HEK293 (cell line): ENCODE measurements at regions not wholly inside any gene's neighbourhood (a gene's known extent, or its start where the extent isn't known, plus 50 kb on each side); places are given as distances from the start of the nearest gene placed in this dataset.

ENCODE experiments used
- CTCF ChIA-PET: fragments of 350-600 bp; formaldehyde crosslinking; extraction: SDS; loops from one replicate; lab custom pipeline; 2021; ENCODE audit warnings: antibody characterized with exemption; lab: Yijun Ruan, JAX
- POLR2A ChIA-PET: fragments of 300-600 bp; formaldehyde crosslinking; extraction: SDS; loops from one replicate; lab custom pipeline; 2020; ENCODE audit warnings: antibody characterized with exemption, inconsistent platforms; lab: Yijun Ruan, JAX
- H3K27ac ChIP-seq: fragments of 200-500 bp; sonication (Bioruptor generic); 2 replicates; pipeline ENCODE4 v1.5.1; 2014; ENCODE audit warnings: low read depth, low read length, control low read depth, inconsistent platforms; ENCODE audit errors: extremely low read depth
- H3K36me3 ChIP-seq, 2 experiments: fragments of 200-500 bp in 1 of 2; sonication (Bioruptor generic) in 1 of 2; 1 replicate in 1 of 2; 2 replicates in 1 of 2; pipeline ENCODE4 v1.5.1; 2014 to 2017; ENCODE audit warnings: inconsistent platforms in 2 of 2, low read length in 2 of 2; ENCODE audit not compliant: control insufficient read depth in 2 of 2, insufficient read depth in 1 of 2
- H3K4me1 ChIP-seq: fragments of 200-500 bp; sonication (Bioruptor generic); 2 replicates; pipeline ENCODE4 v1.5.1; 2014; ENCODE audit warnings: mild to moderate bottlenecking, low read length, inconsistent platforms; ENCODE audit not compliant: control insufficient read depth, insufficient read depth
- H3K4me3 ChIP-seq: 2 replicates; pipeline ENCODE4 v1.5.1; 2011; ENCODE audit warnings: low read depth, mild to moderate bottlenecking, control low read depth, low read length, moderate library complexity
- H3K9me3 ChIP-seq: fragments of 200-500 bp; sonication (Bioruptor generic); 2 replicates; pipeline ENCODE4 v1.5.1; 2014; ENCODE audit warnings: low read depth, low read length, inconsistent platforms; ENCODE audit not compliant: control insufficient read depth, insufficient read depth
- ELK4 ChIP-seq: IDR thresholded peaks from 2 replicates; pipeline ENCODE4 v1.6.1; 2011; ENCODE audit warnings: mild to moderate bottlenecking, low read depth, low read length, borderline replicate concordance
- HIC1 ChIP-seq: fragments of 450-650 bp; formaldehyde crosslinking; IDR thresholded peaks from 2 replicates; pipeline ENCODE4 v1.5.1; 2016; ENCODE audit warnings: missing biosample characterization, missing genetic modification characterization
- HOXA7 ChIP-seq: sonication (generic); formaldehyde crosslinking; IDR thresholded peaks from 2 replicates; pipeline ENCODE4 v1.8.1; 2022; ENCODE audit warnings: missing genetic modification reagents, borderline replicate concordance
- SETDB1 ChIP-seq: IDR thresholded peaks from one replicate; pipeline ENCODE4 v1.6.1; 2017; ENCODE audit warnings: mild to moderate bottlenecking, low read length, moderate library complexity, mixed read lengths; ENCODE audit not compliant: insufficient read length
- TSHZ1 ChIP-seq: fragments of 450-650 bp; formaldehyde crosslinking; IDR thresholded peaks from 2 replicates; pipeline ENCODE4 v1.5.1; 2016; ENCODE audit warnings: missing biosample characterization, missing genetic modification characterization, borderline replicate concordance
- ZBTB21 ChIP-seq: fragments of 450-650 bp; formaldehyde crosslinking; IDR thresholded peaks from 2 replicates; pipeline ENCODE4 v1.5.1; 2017; ENCODE audit warnings: missing biosample characterization, missing genetic modification characterization
- ZBTB44 ChIP-seq: fragments of 450-650 bp; IDR thresholded peaks from 2 replicates; pipeline ENCODE4 v1.5.1; 2018; ENCODE audit warnings: missing biosample characterization, mild to moderate bottlenecking, missing genetic modification characterization
- ZBTB7A ChIP-seq: fragments of 450-650 bp; formaldehyde crosslinking; IDR thresholded peaks from 2 replicates; pipeline ENCODE4 v1.5.1; 2016; ENCODE audit warnings: low read depth, missing biosample characterization, missing genetic modification characterization
- ZEB2 ChIP-seq: fragments of 450-650 bp; formaldehyde crosslinking; IDR thresholded peaks from 2 replicates; pipeline ENCODE4 v1.5.1; 2016; ENCODE audit warnings: missing biosample characterization, missing genetic modification characterization
- ZNF10 ChIP-seq: fragments of 450-650 bp; formaldehyde crosslinking; IDR thresholded peaks from 2 replicates; pipeline ENCODE4 v1.5.1; 2017; ENCODE audit warnings: missing biosample characterization, missing genetic modification characterization
- ZNF174 ChIP-seq: fragments of 450-650 bp; formaldehyde crosslinking; IDR thresholded peaks from 2 replicates; pipeline ENCODE4 v1.5.0; 2017; ENCODE audit warnings: missing biosample characterization, mild to moderate bottlenecking, missing genetic modification characterization
- ZNF335 ChIP-seq: fragments of 450-650 bp; formaldehyde crosslinking; conservative IDR thresholded peaks from 2 replicates; pipeline ENCODE4 v1.5.1; 2016; ENCODE audit warnings: missing biosample characterization, missing genetic modification characterization
- ZNF341 ChIP-seq: fragments of 450-650 bp; formaldehyde crosslinking; IDR thresholded peaks from 2 replicates; pipeline ENCODE4; 2016; ENCODE audit warnings: low read depth, missing biosample characterization, missing genetic modification characterization
- ZNF600 ChIP-seq: fragments of 450-650 bp; formaldehyde crosslinking; IDR thresholded peaks from 2 replicates; pipeline ENCODE4 v1.5.1; 2016; ENCODE audit warnings: missing biosample characterization, missing genetic modification characterization
- ZNF664 ChIP-seq: fragments of 450-650 bp; formaldehyde crosslinking; IDR thresholded peaks from 2 replicates; pipeline ENCODE4 v1.5.1; 2016; ENCODE audit warnings: missing biosample characterization, missing genetic modification characterization
- ZNF776 ChIP-seq: fragments of 450-650 bp; formaldehyde crosslinking; IDR thresholded peaks from 2 replicates; pipeline ENCODE4 v1.5.0; 2017; ENCODE audit warnings: missing biosample characterization, missing genetic modification characterization, borderline replicate concordance
- ZSCAN23 ChIP-seq: fragments of 450-650 bp; formaldehyde crosslinking; IDR thresholded peaks from 2 replicates; pipeline ENCODE4 v1.5.1; 2016; ENCODE audit warnings: missing biosample characterization, missing genetic modification characterization
- TF ChIP-seq, protein P1 (sequence below): fragments of 450-650 bp; formaldehyde crosslinking; IDR thresholded peaks from 2 replicates; pipeline ENCODE4 v1.5.1; 2016; ENCODE audit warnings: missing biosample characterization, missing genetic modification characterization
- TF ChIP-seq, protein P2 (sequence below): fragments of 450-650 bp; formaldehyde crosslinking; IDR thresholded peaks from 2 replicates; pipeline ENCODE4 v1.5.1; 2016; ENCODE audit warnings: missing biosample characterization, missing genetic modification characterization
- TF ChIP-seq, protein P3 (sequence below): fragments of 450-650 bp; formaldehyde crosslinking; IDR thresholded peaks from 2 replicates; pipeline ENCODE4 v1.5.1; 2016; ENCODE audit warnings: missing biosample characterization, missing genetic modification characterization

DNA sequence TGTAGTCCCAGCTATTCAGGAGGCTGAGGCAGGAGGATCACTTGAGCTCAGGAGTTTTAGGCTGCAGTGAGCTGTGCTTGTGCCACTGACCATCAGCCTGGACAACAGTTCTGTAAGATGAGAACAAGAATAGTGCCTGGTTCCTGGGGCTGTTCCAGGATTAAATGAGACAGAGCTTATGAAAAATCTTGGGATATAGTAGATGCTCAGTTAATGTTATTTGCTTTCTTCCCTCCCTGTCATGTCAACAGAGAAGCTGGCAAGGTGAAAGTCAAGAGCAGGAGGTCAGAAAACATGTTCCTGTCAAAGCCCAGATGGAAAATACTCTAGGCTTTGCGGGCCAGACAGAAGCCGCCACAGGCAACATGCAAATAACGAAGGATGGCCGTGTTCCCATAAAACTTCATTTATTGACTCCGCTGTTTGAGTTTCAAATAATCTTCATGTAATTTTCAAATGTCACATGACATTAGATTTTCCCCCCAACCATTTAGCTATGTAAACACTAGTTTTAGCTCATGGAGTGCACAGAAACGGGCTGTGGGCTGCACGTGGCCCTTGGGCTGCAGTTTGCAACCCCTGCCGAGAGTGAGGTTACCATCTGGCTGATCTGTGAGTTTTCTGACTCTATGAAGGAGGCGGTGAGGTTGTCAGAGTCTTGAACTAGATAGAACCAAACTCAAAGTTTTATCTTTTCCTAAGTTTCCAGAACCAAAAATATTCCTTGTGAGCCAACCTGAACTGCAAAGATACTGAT, 63.4 kb upstream of the PMEPA1 start:
- TF ChIP-seq SETDB1 (peak; percentile 34), ZBTB44 (tag by site-specific recombination) (no peak), ELK4 (no peak), ZBTB7A (tag by site-specific recombination) (no peak), ZNF776 (tag by site-specific recombination) (no peak), ZNF664 (tag by site-specific recombination) (peak; percentile 91), ZNF341 (tag by site-specific recombination) (no peak), HIC1 (no peak)
- H3K9me3 ChIP-seq, result no peaks in the 10 kb centered on the region
- H3K4me3 ChIP-seq, result no peak overlapping the region
- POLR2A ChIA-PET, result interaction anchor here (1.2 to 1.6 kb wide), 3 partner anchors 25 to 75 kb away, joined by 4 to 11 read pairs (median 9); partner anchors contain the start of gene PMEPA1
- H3K4me1 ChIP-seq, result no peaks in the 10 kb centered on the region
- H3K27ac ChIP-seq, result no peak overlapping the region
- no peaks in the 10 kb centered on the region for H3K36me3 ChIP-seq
- CTCF ChIA-PET, result interaction anchor here (0.7 to 1.9 kb wide), 5 partner anchors 9 to 119 kb away, joined by 3 to 5 read pairs (median 3); no protein-coding TSS in a partner anchor

DNA sequence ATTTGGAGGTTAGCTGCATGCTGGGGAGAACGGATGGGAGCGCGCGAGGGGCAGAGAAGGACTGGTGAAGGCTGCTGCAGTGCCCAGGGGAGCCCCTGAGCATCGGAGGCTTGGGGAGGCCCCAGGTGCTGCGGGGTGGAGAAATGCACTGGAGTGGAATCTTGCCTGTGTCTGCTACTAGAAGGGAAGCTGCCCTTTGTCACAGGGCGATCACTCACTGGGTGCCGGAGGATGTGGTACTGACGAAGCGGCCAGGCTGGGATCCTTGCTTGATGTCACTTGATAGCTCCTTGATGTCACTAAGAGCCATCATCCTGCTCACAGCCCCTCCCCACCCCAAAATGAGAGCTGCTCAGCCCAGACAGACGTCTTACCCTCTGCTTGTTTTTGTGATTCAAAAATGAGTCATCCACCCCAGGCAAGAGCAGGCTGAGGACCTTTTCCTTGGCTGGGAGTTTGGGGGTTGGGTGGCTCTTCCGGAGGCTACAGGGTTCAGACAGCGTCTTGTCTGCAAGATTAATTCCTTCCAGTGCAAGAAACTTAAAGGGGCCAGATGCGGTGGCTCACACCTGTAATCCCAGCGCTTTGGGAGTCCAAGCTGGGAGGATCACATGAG, 62.6 kb upstream of the PMEPA1 start:
- POLR2A ChIA-PET, result interaction anchor here (1.2 to 1.6 kb wide), 3 partner anchors 24 to 74 kb away, joined by 4 to 11 read pairs (median 9); partner anchors contain the start of gene PMEPA1
- Histone ChIP-seq H3K9me3 (no peaks in the 10 kb centered on the region), H3K4me1 (no peaks in the 10 kb centered on the region), H3K27ac (no peak overlapping the region), H3K36me3 (no peaks in the 10 kb centered on the region), H3K4me3 (no peak overlapping the region)
- CTCF ChIA-PET, result interaction anchor here (0.7 to 1.9 kb wide), 5 partner anchors 9 to 118 kb away, joined by 3 to 5 read pairs (median 3); no protein-coding TSS in a partner anchor
- TF ChIP-seq ZSCAN23 (tag by site-specific recombination) (no peak), ZNF600 (tag by site-specific recombination) (peak; percentile 33; the same call in 1 of the 2 replicates), HOXA7 (CRISPR knock-in tag) (no peak), ZEB2 (tag by site-specific recombination) (peak; percentile 58), TSHZ1 (tag by site-specific recombination) (0 out of 2 replicates have a peak, but pooled peaks have one; percentile 52), ZNF335 (peak; percentile 67), ZBTB21 (tag by site-specific recombination) (peak; percentile 95), ZNF10 (tag by site-specific recombination) (peak; percentile 98), SETDB1 (peak; percentile 46), ZNF174 (no peak)
- TF ChIP-seq, protein P1, sequence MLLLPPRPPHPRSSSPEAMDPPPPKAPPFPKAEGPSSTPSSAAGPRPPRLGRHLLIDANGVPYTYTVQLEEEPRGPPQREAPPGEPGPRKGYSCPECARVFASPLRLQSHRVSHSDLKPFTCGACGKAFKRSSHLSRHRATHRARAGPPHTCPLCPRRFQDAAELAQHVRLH (tag by site-specific recombination), result no peak
- TF ChIP-seq, protein P2, sequence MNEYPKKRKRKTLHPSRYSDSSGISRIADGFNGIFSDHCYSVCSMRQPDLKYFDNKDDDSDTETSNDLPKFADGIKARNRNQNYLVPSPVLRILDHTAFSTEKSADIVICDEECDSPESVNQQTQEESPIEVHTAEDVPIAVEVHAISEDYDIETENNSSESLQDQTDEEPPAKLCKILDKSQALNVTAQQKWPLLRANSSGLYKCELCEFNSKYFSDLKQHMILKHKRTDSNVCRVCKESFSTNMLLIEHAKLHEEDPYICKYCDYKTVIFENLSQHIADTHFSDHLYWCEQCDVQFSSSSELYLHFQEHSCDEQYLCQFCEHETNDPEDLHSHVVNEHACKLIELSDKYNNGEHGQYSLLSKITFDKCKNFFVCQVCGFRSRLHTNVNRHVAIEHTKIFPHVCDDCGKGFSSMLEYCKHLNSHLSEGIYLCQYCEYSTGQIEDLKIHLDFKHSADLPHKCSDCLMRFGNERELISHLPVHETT, result 0 out of 2 replicates have a peak, but pooled peaks have one; percentile 59
- TF ChIP-seq, protein P3, sequence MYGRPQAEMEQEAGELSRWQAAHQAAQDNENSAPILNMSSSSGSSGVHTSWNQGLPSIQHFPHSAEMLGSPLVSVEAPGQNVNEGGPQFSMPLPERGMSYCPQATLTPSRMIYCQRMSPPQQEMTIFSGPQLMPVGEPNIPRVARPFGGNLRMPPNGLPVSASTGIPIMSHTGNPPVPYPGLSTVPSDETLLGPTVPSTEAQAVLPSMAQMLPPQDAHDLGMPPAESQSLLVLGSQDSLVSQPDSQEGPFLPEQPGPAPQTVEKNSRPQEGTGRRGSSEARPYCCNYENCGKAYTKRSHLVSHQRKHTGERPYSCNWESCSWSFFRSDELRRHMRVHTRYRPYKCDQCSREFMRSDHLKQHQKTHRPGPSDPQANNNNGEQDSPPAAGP (tag by site-specific recombination), result peak; percentile 27; the same call in 1 of the 2 replicates
